Natural killer cell treated with Interleukin-12 subunit alpha and Interleukin-12 subunit beta and Interleukin-15 and Interleukin-18, amount 100 ng/mL, for 72 hours (primary cell): ENCODE measurements at regions not wholly inside any gene's neighbourhood (a gene's known extent, or its start where the extent isn't known, plus 50 kb on each side); places are given as distances from the start of the nearest gene placed in this dataset.
"Not testable (repeated sequence)": the region's sequence is repeated elsewhere in the genome, so short reads cannot be mapped to it uniquely, and the experiment has no call there.

Experiments used
- ATAC-seq, 2 donors: fragments of 150-1000 bp; cut with Tn5 transposase in 1 of 2; sonication (Bioruptor Pico), chemical (Tn5 transposase) in 1 of 2; 2 replicates each; pipeline ENCODE4 v1.10.0; 2021
- DNase-seq: peaks from one replicate; pipeline ENCODE4 v3.0.0; 2022; ENCODE audit warnings: low spot score
- H3K27ac Mint-ChIP-seq, 2 donors: 1 replicate in 1 of 2; 2 replicates in 1 of 2; pipeline ENCODE4 v1.8.0; 2022; ENCODE audit warnings: mixed read lengths in 2 of 2, mild to moderate bottlenecking in 1 of 2, moderate library complexity in 1 of 2
- H3K27me3 Mint-ChIP-seq, 2 donors: 1 replicate in 1 of 2; 2 replicates in 1 of 2; pipeline ENCODE4 v1.8.0; 2022; ENCODE audit warnings: mixed read lengths in 2 of 2
- H3K36me3 Mint-ChIP-seq: one replicate; pipeline ENCODE4 v1.8.0; 2022; ENCODE audit warnings: mixed read lengths
- H3K4me1 Mint-ChIP-seq, 2 donors: 1 replicate in 1 of 2; 2 replicates in 1 of 2; pipeline ENCODE4 v1.8.0; 2022; ENCODE audit warnings: low read depth in 2 of 2, mixed read lengths in 2 of 2, mild to moderate bottlenecking in 1 of 2
- H3K4me3 Mint-ChIP-seq: one replicate; pipeline ENCODE4 v1.8.0; 2022; ENCODE audit warnings: mixed read lengths
- H3K9me3 Mint-ChIP-seq: 2 replicates; pipeline ENCODE4 v1.8.0; 2022; ENCODE audit warnings: mixed read lengths

DNA sequence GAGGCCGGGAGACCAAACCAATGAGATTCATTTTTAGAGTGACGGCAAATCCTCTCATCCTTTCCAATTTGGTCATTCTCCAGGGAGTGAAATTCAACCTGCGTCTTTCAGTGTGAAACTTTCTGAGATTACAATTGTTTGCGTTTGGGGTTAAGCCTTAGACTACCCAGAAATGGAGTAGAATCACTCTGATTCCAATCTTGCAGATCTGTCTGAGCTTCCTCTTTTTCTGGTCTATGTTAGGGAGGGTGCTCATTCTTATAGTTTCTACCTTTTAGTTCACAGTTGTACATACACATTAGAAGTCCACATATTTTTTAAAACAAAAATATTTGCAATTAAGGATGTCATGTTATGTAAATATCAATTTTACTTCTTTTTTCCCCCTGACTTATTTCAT, 183.0 kb upstream of the PHACTR1 start:
- DNase-seq = no peak
- Mint-ChIP-seq H3K9me3 (no peaks in the 10 kb centered on the region), H3K27ac (no peak overlapping the region)

DNA sequence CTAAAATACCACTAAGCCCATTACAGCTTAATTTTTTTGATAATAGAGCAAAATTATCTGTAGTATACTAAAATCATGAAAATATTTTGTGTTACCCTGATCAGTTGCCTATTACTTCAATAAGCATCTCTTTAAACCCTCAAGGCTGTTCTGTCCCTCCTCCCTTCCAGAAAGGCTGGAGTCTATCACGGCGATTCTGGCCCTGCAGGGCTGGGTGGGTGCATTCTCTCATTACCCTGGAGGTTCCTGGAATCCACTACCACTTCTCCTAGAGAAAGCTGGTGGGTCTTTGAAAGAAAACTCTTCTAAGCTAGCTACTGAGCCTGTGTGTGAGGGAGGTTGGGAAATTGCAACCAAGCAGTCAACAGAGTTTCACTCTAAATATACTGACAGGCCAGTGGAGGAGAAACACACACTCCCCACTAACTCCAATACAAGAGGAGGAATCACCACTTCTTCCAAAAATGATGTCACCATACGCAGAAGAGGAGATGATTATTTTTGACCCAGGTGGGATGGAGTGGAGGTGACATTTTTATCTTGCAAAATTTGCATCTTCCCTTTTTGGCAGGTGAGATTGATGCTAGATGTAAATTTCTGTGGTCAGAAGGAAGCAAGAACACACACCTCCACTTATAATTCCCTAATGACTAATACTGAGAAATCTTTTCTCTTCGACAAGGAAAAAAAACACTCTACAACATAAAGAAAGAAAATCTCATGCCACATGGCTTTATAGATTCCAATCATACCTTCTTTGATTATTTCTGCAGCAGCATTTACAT, 182.3 kb upstream of the PHACTR1 start:
- H3K27ac Mint-ChIP-seq = no peak overlapping the region
- no peak overlapping the region for H3K4me3 Mint-ChIP-seq
- DNase-seq (no peak), ATAC-seq (no peak)
- no peaks in the 10 kb centered on the region for H3K36me3 Mint-ChIP-seq
- no peaks in the 10 kb centered on the region for H3K9me3 Mint-ChIP-seq
- H3K27me3 Mint-ChIP-seq = peaks cover 0 to 6% of the 10 kb centered on the region in 2 donors
- H3K4me1 Mint-ChIP-seq = no peaks in the 10 kb centered on the region

More for the DNA sequence above, 183.0 kb upstream of the PHACTR1 start:
- ATAC-seq = no peak
- H3K27me3 Mint-ChIP-seq = peaks cover 0 to 6% of the 10 kb centered on the region in 2 donors
- H3K4me1 Mint-ChIP-seq = no peaks in the 10 kb centered on the region
- no peaks in the 10 kb centered on the region for H3K36me3 Mint-ChIP-seq
- H3K4me3 Mint-ChIP-seq = no peak overlapping the region

DNA sequence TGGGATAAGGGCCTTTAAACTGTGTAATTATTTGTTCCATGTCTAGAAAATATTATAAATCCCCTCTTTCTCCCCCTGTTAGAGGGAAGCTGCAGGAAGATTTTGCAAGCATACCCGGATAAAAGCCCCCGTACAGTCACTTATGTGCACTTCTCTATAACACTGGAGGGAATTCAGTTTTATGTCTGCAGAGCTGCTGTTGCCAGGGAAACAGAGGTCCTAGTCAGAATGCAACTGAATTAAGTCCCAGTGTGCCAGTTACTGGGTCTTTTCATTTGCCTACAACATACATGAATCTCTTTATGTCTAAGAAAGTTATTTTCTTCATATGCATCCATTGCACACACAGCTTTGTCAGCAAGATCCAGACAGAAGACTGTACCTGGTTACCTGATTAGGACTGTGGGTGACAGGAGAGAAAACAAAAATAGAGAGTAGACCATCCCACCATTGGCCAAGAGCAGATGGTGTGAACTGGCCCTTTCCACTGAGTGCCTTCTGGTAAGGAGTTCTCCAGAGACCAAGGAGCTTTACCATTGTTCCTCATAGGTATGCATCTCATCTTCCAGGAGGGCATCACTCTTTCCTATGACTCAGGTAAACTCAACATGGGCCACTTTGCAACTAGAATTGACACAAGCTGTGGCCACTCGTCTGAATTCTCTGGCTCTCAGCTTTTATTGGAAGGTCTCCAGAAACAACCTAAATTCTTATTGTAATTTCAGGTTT, 180.8 kb upstream of the PHACTR1 start:
- ATAC-seq (no peak), DNase-seq (no peak)
- Mint-ChIP-seq H3K9me3 (no peaks in the 10 kb centered on the region), H3K4me3 (no peak overlapping the region), H3K36me3 (no peaks in the 10 kb centered on the region), H3K4me1 (no peaks in the 10 kb centered on the region), H3K27ac (no peak overlapping the region), H3K27me3 (no peaks in the 10 kb centered on the region)

DNA sequence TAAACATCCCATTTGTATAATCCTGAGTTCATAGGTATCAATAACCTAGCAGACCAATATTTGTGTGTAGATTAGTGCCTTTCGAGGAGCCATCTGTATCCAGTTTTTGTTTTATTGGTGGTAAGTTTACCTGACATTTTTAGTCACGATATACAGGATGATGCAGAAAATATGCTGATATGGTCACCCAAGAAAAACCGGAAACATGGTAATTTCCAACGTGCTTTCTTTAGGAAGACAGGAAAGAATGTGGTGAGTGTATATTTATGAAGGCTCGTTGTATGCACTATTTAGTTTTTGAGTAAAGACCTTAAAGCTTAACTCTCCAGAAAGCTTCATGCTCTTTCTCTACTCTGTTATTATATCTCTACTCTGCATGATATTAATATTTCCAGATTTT, 180.2 kb upstream of the PHACTR1 start:
- ATAC-seq (no peak), DNase-seq (no peak)
- H3K4me3 Mint-ChIP-seq = no peak overlapping the region
- no peaks in the 10 kb centered on the region for H3K4me1 Mint-ChIP-seq
- H3K9me3 Mint-ChIP-seq = no peaks in the 10 kb centered on the region
- no peaks in the 10 kb centered on the region for H3K36me3 Mint-ChIP-seq
- no peaks in the 10 kb centered on the region for H3K27me3 Mint-ChIP-seq
- H3K27ac Mint-ChIP-seq = no peak overlapping the region

DNA sequence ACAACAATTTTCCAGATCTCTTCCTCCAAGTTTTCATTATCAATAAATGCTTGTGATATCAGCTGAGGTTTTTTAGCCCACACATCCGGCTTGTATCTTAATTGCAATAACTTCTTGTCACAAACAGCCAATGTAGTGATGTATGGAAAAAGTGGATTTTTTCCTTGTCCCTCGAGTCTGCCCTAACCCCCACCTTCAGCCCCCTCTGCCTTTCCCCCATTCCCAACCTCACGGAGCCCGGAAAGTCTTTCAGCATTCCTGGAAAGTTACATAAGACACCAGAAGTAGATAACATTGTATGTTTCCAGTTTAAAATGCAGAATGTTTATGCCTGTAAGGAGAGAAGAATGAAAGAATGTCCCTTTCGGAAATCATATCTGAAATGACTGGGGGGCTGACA, 179.2 kb upstream of the PHACTR1 start:
- Mint-ChIP-seq H3K27me3 (peaks cover 0 to 2% of the 10 kb centered on the region in 2 donors), H3K27ac (no peak overlapping the region), H3K36me3 (no peaks in the 10 kb centered on the region), H3K9me3 (peaks cover 3% of the 10 kb centered on the region), H3K4me3 (no peak overlapping the region), H3K4me1 (no peaks in the 10 kb centered on the region)
- no peak for DNase-seq
- ATAC-seq = no peak

DNA sequence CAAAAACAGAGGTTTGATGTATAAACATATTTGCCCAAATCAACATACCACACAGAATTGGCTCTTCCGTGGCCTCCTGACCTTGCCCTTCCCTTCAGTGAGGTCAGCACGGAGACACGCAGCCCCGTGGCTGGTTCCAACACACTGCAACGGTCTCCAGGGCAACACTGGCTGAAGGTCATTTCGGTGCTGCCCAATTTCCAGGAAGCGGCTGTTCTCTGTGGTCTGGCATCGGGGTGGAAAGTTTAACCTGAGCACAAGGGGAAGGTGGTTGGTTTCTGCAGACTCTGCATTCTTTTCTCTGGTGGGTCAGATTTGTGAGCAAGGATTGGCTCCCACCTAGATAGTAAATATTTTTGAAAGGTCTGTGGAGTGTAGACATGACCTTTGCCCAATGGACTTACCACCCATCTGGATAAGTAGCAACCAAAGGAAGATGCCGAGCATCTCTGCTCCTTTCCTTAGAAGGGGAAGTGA, 177.6 kb upstream of the PHACTR1 start:
- Mint-ChIP-seq H3K27ac (no peak overlapping the region), H3K9me3 (peaks cover 3% of the 10 kb centered on the region), H3K36me3 (no peaks in the 10 kb centered on the region), H3K4me1 (no peaks in the 10 kb centered on the region), H3K4me3 (no peak overlapping the region), H3K27me3 (peaks cover 0 to 2% of the 10 kb centered on the region in 2 donors)
- ATAC-seq = no peak
- DNase-seq = no peak

DNA sequence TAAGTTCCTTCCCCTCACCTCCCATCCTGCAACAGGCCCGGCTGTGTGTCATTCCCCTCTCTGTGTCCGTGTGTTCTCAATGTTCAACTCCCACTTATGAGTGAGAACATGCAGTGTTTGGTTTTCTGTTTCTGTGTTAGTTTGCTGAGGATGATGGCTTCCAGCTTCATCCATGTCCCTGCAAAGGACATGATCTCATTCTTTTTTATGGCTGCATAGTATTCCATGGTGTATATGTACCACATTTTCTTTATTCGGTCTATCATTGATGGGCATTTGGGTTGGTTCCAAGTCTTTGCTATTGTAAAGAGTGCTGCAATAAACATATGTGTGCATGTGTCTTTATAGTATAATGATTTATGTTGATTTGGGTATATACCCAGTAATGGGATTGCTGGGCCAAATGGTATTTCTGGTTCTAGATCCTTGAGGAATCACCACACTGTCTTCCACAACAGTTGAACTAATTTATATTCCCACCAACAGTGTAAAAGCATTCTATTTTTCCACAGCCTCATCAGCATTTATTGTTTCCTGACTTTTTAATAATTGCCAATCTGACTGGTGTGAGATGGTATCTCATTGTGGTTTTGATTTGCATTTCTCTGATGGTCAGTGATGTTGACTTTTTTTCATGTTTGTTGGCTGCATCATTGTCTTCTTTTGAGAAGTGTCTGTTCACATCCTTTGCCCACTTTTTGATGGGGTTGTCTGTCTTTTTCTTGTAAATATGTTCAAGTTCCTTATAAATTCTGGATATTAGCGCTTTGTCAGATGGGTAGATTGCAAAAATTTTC, 174.1 kb upstream of the PHACTR1 start:
- not testable (repeated sequence) for H3K27me3 Mint-ChIP-seq, H3K4me1 Mint-ChIP-seq, DNase-seq, H3K9me3 Mint-ChIP-seq, H3K4me3 Mint-ChIP-seq, ATAC-seq, H3K27ac Mint-ChIP-seq, H3K36me3 Mint-ChIP-seq

DNA sequence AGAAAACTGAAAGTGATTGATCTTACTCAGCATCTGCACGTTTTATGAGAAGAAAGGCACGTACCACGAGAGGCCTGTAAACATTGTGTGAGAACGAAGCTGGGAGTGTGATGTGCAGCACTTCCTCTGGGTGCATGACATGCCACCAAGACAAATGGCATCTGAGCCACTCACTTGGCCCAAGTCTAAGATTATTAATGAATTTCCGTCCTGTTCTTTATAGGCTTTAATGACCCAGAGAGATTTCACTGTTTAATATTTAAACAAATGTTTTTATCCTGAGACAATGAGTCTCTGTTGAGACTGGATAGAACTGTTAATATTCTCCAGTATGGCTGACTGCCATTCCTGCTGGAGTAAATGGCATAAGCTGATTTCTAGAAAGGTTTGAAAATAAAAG, 172.6 kb upstream of the PHACTR1 start:
- Mint-ChIP-seq H3K9me3 (peaks cover 3% of the 10 kb centered on the region), H3K36me3 (no peaks in the 10 kb centered on the region)
- no peak for ATAC-seq

DNA sequence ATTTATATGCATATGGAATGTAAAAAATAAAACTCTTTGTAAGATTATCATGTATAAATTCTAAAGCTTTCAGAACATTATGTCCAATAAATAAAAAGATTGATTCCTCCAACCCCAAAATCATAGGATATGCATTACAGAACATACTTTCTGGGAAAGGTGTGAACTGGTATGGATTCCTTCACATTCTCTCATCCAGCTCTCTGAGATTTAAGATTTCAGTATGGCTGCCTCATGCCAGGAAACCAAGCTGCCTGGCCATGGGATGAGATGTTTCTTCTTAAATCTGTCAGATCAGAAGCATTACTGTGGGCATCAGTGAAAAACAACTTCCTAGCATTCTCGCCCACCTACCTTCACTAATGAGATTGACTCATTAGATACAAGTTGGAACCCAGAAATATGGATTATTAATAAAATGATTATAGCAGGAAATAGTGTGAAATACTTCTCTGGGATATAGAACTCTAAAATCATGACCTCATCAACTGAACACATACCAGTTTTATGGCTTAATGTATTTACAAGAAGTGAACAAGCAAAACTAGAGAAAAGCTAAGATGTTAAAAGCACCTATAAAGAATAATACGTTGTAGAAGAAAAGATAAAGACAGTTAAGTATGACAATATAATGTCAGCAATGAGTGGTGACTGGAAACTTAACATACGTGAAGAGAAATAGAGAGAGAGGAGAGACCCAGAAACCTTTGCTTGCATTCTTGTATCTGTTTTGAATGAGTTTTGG, 171.6 kb upstream of the PHACTR1 start:
- ATAC-seq (no peak), DNase-seq (no peak)
- Mint-ChIP-seq H3K27me3 (peaks cover 0 to 2% of the 10 kb centered on the region in 2 donors), H3K4me3 (no peak overlapping the region), H3K27ac (no peak overlapping the region), H3K9me3 (peaks cover 3% of the 10 kb centered on the region), H3K4me1 (no peaks in the 10 kb centered on the region), H3K36me3 (no peaks in the 10 kb centered on the region)

More for the DNA sequence above, 172.6 kb upstream of the PHACTR1 start:
- H3K27ac Mint-ChIP-seq = no peak overlapping the region
- H3K4me3 Mint-ChIP-seq = no peak overlapping the region
- DNase-seq = no peak
- H3K27me3 Mint-ChIP-seq = peaks cover 0 to 2% of the 10 kb centered on the region in 2 donors
- H3K4me1 Mint-ChIP-seq = no peaks in the 10 kb centered on the region

DNA sequence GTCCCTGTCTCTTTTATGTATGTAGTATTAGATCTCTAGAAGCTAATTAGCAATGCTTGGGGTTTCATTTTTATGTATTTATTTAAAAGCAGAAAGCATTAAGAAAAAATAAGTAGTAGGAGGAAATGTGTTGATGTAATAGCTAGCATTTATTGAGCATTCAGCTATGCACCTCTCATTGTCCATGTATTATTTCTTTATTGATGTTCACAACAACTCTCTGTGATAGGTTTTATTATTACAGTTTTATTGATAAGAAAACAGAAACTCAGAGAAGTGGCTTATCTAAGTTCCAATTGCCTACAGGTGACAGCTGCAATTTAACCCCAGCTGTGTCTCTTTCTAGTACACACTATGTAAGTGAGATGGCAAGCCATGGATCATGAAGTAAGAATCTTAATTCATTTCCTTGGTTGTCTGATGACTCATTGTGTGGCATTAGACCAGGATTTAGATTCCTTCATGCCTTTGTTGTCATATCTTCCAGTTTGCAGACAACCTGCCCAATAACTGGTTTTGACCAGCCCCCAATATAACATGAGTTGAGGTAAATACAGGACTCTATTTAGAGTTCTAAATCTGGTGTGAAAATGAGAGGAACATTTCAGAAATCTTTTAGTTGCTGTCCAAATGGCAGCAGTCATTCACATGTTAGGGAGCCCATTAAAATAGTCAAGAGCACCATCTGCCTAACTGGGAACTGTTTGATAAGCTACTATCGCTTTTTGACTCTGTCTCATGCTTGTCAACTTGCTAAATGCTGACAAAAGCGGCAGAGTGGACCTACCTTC, 170.8 kb upstream of the PHACTR1 start:
- DNase-seq (no peak), ATAC-seq (no peak)
- Mint-ChIP-seq H3K27me3 (peaks cover 0 to 2% of the 10 kb centered on the region in 2 donors), H3K27ac (no peak overlapping the region), H3K4me3 (no peak overlapping the region), H3K36me3 (no peaks in the 10 kb centered on the region), H3K9me3 (peaks cover 3% of the 10 kb centered on the region), H3K4me1 (no peaks in the 10 kb centered on the region)

DNA sequence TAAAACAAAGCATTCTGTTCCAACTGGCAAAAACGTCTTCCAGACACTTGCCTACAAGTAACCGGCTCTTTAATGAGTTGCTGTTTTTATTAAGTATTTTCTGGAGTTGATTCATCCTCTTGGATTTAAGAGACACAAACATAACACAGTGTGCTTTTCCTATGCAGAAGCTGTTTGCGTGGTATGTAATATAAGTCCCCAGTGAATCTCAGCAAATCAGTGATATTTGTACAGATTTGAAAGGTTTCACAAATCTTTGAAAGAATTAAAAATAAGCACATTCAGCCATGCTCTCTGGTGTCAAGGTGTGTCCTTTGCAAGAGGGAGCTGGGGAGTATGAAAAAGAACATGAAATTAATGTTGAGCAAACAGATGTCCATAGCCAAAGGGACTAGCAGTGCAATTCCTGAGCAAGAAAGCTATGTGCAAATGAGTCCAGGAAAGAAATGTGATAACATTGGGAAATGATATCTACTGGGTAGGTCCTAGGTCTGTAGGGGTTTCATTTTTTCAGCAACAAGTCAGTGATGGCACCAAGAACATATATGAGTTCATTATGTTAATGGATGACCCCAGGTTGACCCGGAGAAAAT, 170.1 kb upstream of the PHACTR1 start:
- H3K27me3 Mint-ChIP-seq = peaks cover 0 to 2% of the 10 kb centered on the region in 2 donors
- H3K36me3 Mint-ChIP-seq = no peaks in the 10 kb centered on the region
- H3K4me1 Mint-ChIP-seq = no peaks in the 10 kb centered on the region
- H3K9me3 Mint-ChIP-seq = peaks cover 3% of the 10 kb centered on the region
- DNase-seq (no peak), ATAC-seq (no peak)
- no peak overlapping the region for H3K4me3 Mint-ChIP-seq
- no peak overlapping the region for H3K27ac Mint-ChIP-seq

DNA sequence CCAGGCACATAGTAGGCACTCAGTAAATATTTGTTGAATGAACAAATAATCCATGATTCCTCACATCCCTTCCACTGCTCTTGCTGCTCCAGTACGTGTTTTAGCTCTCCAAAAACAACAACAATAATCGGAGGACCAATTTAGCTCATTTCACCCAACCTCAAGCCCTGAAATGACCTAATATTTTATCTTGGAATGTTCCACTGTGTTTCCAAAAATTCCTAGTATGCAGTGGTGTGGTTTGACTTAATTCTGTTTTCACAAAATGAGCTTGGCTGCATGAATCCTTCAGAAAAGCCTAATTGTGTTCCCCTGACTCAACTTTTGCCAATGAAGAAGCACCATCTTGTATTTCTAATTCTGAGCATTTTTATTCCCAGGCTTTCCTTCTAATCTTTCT, 168.0 kb upstream of the PHACTR1 start:
- no peaks in the 10 kb centered on the region for H3K27me3 Mint-ChIP-seq
- no peak for DNase-seq
- no peak for ATAC-seq
- no peak overlapping the region for H3K27ac Mint-ChIP-seq
- no peaks in the 10 kb centered on the region for H3K36me3 Mint-ChIP-seq
- H3K9me3 Mint-ChIP-seq = no peaks in the 10 kb centered on the region
- no peak overlapping the region for H3K4me3 Mint-ChIP-seq
- H3K4me1 Mint-ChIP-seq = no peaks in the 10 kb centered on the region
